ENCODE measurements at regions not wholly inside any gene's neighbourhood (a gene's known extent, or its start where the extent isn't known, plus 50 kb on each side); places are given as distances from the start of the nearest gene placed in this dataset.

DNA sequence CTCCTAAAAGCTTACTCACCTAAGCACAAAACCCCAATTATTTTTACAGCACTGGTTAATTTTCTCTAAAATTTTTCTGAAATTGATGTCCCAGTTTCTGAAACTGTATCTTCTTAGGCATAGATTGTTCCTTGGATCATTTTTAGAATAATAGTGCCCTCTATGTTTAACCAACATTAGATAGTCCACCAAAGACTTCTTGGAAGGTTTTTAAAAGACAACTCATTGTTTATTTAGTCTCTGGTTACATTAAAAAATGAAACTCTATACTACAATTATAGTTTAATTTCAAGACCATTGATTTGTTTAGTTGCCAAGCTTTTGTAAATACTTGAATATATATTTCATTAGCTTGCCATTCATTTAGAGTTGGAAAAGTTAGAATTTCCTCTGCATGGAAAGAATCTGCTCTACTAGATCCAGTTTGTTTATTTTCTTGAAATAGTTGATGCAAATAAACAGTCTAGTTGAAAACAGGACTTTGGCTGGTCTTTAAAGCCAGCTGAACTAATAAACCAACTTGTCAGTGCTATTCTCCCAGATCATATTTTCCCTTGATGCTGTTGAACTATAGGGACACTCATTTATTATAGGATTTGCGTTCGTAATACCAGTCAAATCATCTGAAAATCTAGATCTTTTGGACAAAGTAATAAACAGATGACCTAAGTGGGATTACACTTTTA is 990.5 kb downstream of the TLE1 start:
- TF ChIP-seq SP5 (CRISPR knock-in tag; IDR thresholded peaks at IDR 0.05; ENCODE audit: borderline replicate concordance, low read depth) (no peak), SP1 (IDR thresholded peaks at IDR 0.05) (no peak), SP1 (CRISPR knock-in tag; IDR thresholded peaks at IDR 0.05) (no peak), CTCF (CRISPR knock-in tag; IDR thresholded peaks at IDR 0.05) (no peak), IRF1 (CRISPR knock-in tag; IDR thresholded peaks at IDR 0.05; ENCODE audit: low read depth) (no peak), ZC3H4 (CRISPR knock-in tag; IDR thresholded peaks at IDR 0.05; ENCODE audit: borderline replicate concordance) (no peak), EP300 (IDR thresholded peaks at IDR 0.05; ENCODE audit: low read depth in 2 of 2, low read length in 2 of 2) (no peak), EP300 (CRISPR knock-in tag; IDR thresholded peaks at IDR 0.05; ENCODE audit: borderline replicate concordance) (no peak), HDAC2 (CRISPR knock-in tag; IDR thresholded peaks at IDR 0.05) (no peak), CHD2 (IDR thresholded peaks at IDR 0.05; ENCODE audit: low read depth, low read length) (no peak), ZNF274 (CRISPR knock-in tag; IDR thresholded peaks at IDR 0.05) (no peak), ZNF263 (CRISPR knock-in tag; IDR thresholded peaks at IDR 0.05) (no peak), MIXL1 (CRISPR knock-in tag; IDR thresholded peaks at IDR 0.05) (no peak)
- TF ChIP-seq, protein P1, sequence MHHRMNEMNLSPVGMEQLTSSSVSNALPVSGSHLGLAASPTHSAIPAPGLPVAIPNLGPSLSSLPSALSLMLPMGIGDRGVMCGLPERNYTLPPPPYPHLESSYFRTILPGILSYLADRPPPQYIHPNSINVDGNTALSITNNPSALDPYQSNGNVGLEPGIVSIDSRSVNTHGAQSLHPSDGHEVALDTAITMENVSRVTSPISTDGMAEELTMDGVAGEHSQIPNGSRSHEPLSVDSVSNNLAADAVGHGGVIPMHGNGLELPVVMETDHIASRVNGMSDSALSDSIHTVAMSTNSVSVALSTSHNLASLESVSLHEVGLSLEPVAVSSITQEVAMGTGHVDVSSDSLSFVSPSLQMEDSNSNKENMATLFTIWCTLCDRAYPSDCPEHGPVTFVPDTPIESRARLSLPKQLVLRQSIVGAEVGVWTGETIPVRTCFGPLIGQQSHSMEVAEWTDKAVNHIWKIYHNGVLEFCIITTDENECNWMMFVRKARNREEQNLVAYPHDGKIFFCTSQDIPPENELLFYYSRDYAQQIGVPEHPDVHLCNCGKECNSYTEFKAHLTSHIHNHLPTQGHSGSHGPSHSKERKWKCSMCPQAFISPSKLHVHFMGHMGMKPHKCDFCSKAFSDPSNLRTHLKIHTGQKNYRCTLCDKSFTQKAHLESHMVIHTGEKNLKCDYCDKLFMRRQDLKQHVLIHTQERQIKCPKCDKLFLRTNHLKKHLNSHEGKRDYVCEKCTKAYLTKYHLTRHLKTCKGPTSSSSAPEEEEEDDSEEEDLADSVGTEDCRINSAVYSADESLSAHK (CRISPR knock-in tag; IDR thresholded peaks at IDR 0.05; ENCODE audit: borderline replicate concordance), result no peak
- TF ChIP-seq, protein P2, sequence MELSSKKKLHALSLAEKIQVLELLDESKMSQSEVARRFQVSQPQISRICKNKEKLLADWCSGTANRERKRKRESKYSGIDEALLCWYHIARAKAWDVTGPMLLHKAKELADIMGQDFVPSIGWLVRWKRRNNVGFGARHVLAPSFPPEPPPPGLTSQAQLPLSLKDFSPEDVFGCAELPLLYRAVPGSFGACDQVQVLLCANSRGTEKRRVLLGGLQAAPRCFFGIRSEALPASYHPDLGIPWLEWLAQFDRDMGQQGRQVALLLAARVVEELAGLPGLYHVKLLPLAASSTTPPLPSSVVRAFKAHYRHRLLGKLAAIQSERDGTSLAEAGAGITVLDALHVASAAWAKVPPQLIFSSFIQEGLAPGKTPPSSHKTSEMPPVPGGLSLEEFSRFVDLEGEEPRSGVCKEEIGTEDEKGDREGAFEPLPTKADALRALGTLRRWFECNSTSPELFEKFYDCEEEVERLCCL (CRISPR knock-in tag; IDR thresholded peaks at IDR 0.05; ENCODE audit: borderline replicate concordance), result no peak
